Anterior cingulate cortex (tissue), 58 donors: ENCODE measurements at regions not wholly inside any gene's neighbourhood (a gene's known extent, or its start where the extent isn't known, plus 50 kb on each side); places are given as distances from the start of the nearest gene placed in this dataset.
"Not testable (repeated sequence)": the region's sequence is repeated elsewhere in the genome, so short reads cannot be mapped to it uniquely, and the experiment has no call there.

Source experiments
- DNase-seq, 58 donors: peaks; one replicate each; lab custom pipeline; 2025; lab: John Stamatoyannopoulos, UW

DNA sequence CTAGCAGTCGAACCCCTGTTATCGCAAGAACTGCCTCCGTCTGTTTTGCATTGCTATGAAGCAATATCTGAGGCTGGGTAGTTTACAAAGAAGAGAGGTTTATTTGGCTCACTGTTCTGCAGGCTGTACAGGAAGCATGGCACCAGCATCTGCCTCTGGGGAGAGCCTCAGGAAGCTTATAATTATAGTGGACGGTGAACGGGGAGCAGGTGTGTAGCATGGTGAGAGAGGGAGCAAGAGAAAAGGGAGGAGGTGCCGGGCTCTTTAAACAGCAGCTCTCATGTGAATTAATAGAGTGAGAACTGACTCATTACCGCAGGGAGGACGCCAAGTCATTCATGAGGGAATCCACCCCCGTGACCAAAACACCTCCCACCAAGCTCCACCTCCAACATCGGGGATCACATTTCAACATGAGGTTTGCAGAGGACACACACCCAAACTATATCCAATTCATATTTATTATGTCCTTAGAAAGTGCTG is 172.6 kb upstream of the KCNG1 start:
- DNase-seq, result peak in 1 of 58 donors; percentile 18

DNA sequence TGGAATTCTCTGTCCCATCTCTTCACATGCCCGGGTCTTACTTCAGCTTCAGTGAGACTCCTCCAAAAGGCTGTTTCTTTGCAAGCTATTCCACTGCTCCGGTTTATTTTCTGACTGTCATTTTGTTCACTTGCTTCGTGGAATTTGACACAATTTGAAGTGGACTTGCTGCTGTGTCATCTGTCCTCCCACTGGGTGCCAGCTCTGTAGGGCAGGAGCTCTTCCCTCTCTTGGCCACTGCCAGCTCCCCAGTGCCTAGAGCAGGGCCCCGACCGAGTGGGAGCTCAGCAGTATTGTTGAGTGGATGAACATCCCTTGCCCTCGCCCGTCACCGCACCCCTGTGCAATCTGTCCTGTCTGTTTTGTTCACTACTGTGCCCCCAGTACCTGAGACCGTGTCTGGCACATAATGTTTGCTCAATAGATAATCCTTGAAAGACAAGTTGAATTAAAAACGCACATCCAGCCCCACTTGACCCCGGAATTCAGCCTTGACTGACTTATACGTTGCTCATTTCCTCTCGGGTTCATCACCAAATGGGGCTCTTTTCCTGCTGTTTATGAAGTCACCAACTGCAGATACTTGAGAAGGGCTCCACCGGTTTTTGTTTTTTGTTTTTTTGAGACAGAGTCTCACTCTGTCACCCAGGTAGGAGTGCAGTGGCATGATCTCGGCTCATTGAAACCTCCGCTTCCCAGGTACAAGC is 170.3 kb upstream of the KCNG1 start:
- DNase-seq, result no peak

DNA sequence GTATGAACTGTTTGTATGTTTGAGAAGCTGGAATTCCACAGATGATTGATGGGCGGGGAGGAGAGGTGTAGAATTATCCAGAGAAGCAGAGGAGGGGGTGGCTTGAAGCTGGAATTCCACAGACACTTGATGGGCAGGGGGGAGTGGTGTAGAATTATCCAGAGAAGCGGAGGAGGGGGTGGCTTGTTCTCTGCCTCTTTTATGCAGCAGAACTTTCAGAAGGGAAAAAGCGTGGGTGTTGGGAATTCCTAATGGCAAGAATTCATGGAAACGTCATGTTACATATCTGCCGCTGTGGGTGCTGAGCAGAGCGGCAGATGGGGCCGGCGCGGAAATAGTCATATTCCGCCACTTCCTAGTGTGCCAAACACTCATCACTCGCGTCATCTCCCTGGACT is 167.9 kb upstream of the KCNG1 start:
- peak in 9 of 58 donors; percentile 4 to 24 (median 12) for DNase-seq

DNA sequence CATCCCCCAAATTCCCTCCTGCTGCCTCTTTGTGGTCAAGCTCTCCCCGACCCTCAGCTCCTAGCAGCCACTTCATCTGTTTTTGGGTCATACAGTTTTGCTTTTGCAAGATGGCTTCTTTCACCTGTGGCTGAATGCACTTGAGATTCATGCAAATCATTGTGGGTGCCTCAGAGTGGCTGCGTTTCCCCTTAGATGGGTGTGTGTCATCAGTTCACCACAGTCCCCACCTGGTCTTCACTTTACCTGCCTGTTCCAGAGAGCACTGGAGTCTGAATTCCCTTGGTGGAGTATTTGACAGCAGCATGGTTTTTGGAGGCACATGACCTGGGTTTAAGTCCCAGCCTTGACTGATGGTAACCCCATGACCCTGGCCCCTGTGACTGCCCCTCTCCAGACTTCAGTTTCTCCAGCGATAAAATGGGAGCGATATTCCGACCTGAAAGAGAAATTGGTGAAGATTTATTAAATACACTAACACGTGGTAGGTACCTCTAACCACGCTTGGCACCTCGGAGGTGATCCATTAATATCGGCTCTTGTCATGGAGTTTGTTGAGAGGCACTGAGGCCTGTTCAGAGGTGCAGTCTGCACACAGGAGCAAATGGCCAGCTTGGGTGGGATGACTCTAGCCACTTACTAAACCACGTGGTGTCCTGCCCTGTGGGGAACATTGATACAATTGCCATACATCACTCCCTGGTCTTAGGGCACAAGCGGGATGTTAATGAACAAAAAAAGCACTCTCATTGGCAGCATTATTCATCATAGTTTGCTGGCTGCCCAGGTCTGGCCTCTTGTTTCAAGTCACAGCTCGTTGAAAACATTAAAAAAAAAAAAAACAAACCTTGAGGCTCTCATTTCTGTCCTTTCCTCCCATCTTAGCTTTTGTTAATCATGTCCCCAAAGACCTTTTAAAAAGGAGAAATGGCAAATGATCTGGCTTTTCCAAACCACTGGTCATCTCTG is 167.2 kb upstream of the KCNG1 start:
- no peak for DNase-seq

DNA sequence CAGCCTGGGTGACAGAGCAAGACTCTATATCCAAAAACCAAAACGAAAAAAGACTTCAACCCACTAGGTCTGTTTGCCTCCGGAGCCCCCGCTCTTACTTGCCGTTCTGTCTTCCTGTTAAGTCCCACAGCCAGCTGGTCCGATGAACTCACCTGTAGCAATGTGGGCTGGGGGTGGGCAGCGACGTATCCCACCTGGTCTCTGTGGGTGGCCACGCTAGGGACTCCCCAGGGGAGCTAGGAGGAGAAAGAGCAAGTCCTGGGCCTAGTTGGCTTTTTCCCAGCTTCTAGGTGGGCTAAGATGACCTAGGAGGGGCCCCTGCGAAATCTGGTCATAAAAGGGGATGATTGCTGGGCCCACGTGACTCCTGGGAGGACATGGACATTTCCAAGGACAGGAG is 166.0 kb upstream of the KCNG1 start:
- no peak for DNase-seq

DNA sequence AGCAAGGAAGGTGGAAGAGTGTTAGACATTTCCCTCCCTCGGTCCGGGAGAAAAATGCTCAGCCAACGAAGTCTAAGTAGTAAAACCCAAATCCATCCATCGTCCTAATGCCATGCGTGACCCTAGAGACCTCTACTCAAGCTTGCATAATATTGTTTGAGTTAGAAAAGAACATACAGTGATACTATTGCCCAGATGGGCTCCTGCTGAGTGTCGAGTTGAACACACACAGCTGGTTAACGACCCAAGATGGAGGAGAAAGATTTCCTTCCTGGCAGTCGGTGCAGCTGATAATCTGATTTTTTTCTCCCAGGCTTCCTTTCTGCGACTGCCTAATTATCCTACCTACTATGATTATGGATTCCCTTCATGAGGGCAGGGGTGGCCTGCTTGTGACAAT is 164.4 kb upstream of the KCNG1 start:
- no peak for DNase-seq

DNA sequence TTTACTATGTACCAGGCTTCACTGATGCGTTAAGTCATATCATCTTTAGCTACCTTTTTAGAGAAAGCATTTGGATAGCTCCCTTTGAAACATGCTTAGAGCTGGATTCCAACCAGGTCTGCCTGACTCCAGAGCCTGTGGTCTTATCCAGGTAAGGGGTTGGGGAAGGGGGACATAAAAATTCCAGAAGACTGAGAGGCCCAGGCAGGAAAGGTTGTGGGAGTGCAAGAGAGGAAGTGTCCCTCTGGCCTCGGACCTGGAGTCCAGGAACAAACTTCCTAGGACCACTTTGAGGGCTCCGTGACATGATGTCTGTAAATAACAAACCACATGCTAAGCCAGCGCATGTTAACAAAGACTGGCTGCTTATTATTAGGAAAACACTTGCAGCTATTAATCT is 163.0 kb upstream of the KCNG1 start:
- DNase-seq, result no peak

DNA sequence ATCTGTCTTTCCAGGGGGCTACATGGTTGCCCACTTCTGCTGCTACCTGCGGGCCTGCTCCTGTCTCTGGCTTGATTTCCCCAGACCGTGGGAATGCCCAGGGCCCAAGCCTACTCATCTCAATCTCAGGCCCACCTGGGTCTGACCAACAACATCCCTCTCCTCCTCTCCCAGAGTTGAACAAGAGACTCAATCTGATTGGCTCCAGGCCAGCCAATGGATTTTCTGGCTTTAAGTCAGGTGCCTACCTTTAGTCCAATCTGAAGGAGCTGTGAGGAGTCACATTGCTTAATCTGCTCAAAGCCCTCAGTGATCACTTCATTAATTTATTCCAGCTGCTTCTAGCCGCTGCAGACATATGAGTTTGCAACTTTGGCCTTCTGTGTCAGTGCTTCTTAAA is 162.4 kb upstream of the KCNG1 start:
- DNase-seq, result no peak

DNA sequence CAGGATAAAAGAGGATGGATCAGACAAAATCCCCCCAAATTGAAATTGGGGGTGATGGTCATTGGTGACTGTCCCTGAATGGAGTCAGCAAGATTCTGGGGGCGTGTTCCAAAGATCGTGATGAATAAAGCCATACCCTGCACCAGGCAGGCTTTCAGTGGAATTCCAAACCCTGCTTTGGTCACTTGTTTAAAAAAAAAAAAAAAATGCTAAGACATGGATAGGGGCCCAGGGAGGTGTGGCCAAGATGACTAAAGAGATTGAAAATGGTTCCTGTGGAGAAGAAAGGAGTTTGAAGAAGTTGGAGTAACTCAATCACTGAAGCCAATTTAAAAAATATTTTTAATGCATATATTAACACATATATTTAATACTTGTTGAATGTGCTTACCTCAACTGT is 161.4 kb upstream of the KCNG1 start:
- DNase-seq, result no peak

DNA sequence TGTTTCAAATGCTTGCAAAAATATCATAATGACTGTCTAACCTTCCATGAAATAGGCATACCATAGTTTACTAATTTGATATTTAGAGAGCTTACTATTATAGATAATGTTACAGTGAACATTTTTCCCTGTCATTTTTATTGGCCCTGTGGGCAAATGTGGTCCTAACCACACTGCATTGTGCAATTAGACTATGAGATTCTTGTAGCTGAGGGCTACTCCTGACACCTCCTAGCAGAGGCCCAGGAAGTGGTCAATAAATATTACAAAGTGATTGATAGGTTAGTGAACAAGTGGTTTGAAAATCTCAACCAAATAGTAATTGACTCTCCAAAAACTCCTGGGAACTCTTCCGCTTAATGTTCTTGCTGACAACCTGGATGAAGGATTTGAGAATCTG is 160.5 kb upstream of the KCNG1 start:
- no peak for DNase-seq

DNA sequence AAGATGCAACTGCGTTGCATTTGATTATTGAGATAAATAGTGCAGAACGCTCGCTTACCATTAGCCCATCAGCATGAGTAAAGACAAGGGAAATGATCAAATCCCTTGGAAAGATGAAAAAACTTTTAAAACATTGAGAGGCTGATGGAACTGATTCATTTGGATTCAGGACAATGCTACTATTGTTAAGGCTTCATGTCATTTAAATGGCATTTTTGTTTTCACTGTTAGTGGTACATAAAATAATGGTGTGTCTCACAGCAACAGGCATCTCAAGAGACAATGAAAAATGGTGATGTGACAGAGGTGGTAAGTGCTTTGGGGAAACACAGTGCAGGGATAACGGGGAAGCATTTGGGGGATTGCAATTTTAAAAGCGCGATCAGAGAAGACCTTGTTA is 159.7 kb upstream of the KCNG1 start:
- DNase-seq, result no peak

DNA sequence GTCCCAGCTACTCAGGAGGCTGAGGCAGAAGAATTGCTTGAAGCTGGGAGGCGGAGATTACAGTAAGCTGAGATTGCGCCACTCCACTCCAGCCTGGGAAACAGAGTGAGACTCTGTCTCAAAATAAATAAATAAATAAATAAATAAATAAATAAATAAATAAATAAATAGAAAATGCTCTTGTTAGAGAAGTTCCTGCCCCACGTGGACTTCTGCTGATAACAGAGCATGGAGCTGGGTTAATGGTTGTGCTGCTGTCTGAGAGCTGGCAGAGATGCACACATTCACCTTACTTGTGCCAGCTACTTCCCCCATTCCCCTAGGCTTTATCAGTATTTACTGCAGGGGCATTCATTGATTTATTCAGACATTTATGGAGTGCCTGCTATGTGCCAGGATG is 155.2 kb upstream of the KCNG1 start:
- no peak for DNase-seq

DNA sequence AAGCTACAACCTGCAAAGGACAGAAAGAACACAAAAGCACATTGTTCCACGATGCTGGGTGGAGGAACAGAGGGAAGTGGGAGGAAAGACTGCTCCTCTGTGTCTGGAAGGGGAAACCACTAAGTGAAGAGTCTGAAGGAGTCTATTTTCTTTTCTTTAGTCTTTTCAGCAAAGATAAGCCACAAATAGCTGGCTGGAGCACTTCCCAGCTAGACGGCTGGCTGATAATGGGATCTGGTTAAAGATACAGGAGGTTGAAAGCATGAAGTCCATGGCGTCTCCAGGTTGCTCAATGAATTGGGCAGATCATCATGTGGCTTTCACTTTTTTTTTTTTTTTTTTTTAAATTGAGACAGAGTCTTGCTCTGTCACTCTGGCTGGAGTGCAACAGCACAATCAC is 154.0 kb upstream of the KCNG1 start:
- DNase-seq, result no peak

DNA sequence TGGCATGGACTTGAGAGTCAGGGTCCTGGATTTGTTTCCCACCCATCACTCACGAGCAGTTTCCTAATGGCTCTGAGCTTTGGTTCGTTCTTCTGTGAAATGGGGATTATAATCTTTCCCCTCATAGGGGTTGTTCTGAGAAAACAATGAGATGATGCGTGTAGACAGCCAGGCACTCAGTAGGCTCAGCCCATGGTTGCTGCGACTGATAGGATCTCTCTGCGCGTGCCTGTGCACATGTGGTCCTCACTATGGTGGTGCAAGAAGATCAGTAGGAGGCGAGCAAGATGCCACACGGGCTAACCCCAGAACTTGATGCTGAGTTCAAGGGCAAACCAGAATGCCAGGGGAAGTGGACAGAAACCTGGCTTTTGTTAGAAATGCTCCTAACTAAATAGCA is 153.5 kb upstream of the KCNG1 start:
- no peak for DNase-seq

DNA sequence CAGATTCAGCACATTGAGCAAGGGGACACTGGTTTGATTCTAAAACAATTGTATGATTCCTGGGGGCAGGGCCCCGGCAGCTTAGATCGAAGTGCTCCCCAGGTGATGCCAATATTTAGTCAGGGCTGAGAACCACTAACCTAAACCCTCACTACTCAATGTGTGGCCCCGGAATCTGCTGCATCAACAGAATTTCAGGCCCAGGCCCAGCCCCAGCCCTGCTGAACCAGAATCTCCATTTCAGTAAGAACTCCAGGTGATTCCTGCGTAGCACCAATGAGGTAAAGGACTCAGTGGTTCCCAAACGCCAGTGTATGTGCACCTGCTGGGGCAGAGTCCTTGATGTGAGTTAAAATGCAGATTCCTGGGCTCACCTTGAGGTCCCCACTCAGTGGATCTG is 152.8 kb upstream of the KCNG1 start:
- no peak for DNase-seq

DNA sequence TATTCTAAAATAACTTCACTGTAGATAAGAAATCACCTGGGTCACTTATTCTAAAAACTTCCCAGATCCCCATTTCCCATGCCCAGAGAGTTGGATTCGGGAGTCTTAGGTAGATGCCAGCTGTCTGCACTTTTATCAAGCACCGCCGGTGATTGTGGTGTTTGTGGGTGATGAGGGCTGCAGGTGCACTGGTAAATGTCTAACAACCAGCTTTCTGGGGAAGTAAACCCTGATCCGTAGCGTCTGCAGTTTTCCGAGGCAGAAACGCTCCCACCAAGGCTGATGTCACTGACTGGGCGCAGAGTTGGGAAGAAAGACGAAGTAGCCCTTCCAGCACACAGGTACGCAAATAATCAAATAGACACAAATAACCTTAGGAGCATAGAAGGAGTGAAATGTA is 152.2 kb upstream of the KCNG1 start:
- no peak for DNase-seq

DNA sequence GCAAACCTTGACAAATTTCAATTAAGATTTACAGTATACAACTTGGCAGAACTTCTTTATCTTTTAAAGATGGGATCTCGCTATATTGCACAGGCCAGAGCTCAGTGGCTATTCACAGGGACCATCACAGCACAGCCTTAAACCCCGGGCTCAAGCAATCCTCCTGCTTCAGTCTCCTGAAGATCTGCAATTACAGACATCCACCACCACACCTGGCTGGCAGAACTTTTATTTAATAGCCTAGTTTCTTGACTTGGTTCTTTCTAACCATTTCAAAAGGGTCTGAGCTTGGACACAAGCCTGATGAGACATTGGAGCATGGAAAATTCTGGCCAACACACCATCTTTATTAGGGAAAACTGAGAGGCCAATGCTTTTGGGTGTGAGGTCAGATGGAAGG is 151.6 kb upstream of the KCNG1 start:
- DNase-seq, result no peak

DNA sequence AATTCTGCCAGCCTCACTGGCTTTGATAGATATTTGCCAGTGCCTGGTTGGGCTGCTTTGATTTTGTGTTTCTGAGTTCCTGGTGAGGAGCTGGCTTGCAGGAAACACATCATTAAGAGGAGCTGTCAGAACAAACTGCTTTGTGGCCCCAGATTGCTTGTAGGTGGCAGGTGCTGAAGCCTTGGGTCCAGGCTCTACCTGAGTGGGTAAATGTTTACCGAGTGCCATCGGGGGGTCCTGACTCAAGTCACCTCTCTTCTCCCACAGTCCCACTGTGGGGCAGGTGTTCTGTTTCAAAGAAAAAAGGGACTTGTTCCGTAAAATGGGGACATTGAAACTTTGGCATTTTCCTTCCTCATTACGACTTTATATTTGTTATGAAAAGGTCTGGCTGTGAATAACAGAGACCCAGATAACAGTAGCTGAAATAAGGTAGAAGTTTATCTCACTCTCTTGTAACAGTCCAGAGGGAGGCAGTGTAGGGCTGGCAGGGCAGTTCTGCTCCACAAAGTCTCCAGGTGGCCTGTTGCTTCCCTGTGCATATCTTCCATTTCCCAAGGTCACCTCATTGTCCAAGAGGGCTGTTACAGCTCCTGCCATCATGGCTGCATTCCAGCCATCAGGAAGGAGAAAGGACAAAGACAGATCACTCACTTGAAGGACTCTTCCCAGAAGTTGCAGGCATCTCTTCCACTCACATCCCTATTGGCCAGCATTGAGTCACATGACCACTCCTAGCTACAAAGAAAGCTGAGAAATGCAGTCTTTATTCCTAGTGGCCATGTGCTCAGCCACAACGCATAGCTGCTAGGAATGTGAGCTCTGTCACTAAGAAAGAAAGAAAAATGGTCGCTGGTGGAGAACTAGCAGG is 149.9 kb upstream of the KCNG1 start:
- no peak for DNase-seq

DNA sequence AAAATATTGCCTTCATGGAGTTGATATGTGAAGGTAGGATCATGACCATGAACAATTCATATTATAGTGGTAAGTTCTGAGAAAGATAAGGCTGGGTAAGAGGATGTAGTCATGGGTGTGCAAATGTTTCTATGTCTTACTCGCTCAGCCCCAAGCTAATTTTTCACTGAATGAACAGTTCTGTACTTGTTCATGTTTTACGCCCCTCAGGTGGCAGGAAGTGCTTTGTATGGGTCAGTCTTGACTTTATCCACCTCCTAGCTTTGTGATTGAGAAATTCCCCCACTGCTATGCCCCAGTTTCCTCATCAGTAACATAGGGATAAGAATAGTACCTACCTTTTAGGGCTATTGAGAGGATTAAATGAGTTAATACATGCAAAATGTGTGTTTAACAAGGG is 148.2 kb upstream of the KCNG1 start:
- no peak for DNase-seq

DNA sequence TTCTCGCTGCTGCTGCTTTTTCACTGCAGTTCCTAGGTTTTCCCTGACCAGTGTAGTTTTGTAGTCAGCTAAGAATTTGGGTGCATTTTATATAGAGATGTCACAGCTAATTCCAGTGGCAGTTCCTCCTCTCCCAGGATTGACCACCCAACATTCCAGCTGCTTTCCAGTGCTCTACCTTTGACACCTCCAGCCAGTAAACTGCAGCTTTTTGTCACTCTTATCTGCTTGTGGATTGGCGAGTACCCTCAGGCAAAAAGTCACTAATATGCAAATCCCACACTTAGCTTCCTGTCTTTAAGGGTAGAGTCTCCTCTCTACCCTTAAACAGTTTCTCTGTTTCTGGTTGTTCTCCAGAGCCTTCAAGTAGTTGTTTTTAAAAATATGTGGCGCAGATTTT is 146.9 kb upstream of the KCNG1 start:
- no peak for DNase-seq

DNA sequence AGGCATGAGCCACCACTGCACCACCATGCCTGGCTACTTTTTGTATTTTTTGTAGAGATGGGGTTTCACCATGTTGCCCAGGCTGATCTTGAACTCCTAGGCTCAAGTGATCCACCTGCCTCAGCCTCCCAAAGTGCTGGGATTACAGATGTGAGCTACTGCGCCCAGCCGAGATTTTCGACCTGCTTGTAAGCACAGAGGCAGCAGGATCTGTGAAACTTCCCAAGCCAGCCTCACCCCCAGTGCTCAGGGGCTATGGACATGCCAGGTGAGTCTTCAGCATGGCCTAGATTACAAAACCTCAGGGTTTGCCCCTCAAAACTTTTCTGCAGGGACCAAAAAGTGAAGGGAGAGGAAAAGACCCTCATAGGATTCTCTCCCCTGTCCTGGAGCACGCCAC is 145.0 kb upstream of the KCNG1 start:
- not testable (repeated sequence) for DNase-seq
